H7 (cell line): ENCODE measurements at regions not wholly inside any gene's neighbourhood (a gene's known extent, or its start where the extent isn't known, plus 50 kb on each side); places are given as distances from the start of the nearest gene placed in this dataset.
"Not testable (repeated sequence)": the region's sequence is repeated elsewhere in the genome, so short reads cannot be mapped to it uniquely, and the experiment has no call there.

Experiments
- DNase-seq: peaks from one replicate; pipeline ENCODE4 v3.0.0; 2012
- H3K27me3 ChIP-seq: 2 replicates; pipeline ENCODE4 v1.6.0; 2011; ENCODE audit warnings: mild to moderate bottlenecking, low read length; ENCODE audit not compliant: control insufficient read depth, insufficient read depth
- H3K36me3 ChIP-seq: replicated peaks from 2 replicates; pipeline ENCODE4 v1.5.1; 2011; ENCODE audit warnings: low read length; ENCODE audit not compliant: control insufficient read depth, insufficient read depth
- H3K4me3 ChIP-seq: 2 replicates; pipeline ENCODE4 v1.5.1; 2011; ENCODE audit warnings: low read depth, mild to moderate bottlenecking, control low read depth, low read length, moderate library complexity; ENCODE audit not compliant: insufficient read depth

DNA sequence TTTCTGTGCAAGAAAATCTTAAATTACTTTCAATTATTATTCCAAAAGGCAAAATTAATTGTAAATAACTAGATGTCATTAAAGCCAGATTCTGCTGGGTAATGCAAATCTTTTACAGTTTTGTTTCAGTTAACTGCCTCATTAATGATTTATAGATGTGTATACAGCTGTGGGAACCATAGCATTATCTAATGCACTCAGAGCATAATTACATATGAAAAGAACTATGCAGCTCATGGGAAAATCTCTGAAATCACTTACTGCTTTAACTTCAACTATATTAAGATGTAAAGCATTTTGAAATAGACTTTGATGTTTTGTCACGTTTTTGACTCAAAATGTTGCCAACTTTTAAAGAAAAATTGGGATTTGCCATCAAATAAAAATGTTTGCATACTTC, 630.3 kb upstream of the KLHL4 start:
- no peak for DNase-seq
- Histone ChIP-seq H3K4me3 (no peak overlapping the region), H3K36me3 (no peaks in the 10 kb centered on the region), H3K27me3 (no peaks in the 10 kb centered on the region)

DNA sequence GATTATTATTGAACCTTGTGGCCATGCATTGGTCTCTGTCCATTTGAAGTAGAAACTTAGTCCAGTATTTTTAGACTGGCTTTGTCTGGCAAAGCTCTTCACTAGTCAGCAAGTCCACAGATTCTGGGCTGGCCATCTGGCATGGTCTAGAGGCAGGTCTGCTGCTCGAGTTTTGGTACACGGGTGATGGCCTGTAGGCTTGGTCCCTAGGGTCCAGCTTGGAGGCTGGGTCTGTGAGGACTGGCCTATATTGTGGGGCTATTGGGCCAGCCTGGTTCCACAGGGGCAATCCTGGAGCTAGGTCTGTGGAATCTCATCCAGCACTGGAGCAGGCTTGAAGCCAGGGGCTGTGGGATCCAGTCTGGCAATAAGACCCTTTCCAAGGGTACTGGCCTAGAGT, 607.6 kb upstream of the KLHL4 start:
- Histone ChIP-seq H3K27me3 (no peaks in the 10 kb centered on the region), H3K4me3 (no peak overlapping the region), H3K36me3 (no peaks in the 10 kb centered on the region)
- DNase-seq = no peak

GRCh38 chrX:86910602-86911311, 606.8 kb upstream of the KLHL4 start:
- Histone ChIP-seq H3K4me3 (no peak overlapping the region), H3K36me3 (no peaks in the 10 kb centered on the region), H3K27me3 (no peaks in the 10 kb centered on the region)
- no peak for DNase-seq

DNA sequence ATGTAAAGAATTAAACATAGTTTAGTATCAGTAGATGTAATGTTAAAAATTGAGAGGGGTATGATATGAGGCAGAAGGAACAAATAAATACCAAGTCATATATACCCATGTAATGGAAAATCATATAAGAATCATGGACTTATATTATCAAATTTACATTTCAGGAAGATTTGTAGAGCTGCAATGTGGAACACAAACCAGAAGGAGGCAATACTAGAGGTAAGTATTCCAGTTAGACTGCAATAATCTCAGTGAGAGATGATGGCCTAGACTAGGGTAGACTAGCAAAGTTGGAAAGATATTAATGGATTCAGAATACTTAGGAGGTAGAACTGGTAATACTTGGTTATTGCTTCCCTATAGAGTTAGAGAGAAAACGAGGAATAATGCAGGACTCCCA, 603.0 kb upstream of the KLHL4 start:
- no peaks in the 10 kb centered on the region for H3K27me3 ChIP-seq
- no peak overlapping the region for H3K4me3 ChIP-seq
- DNase-seq = no peak
- H3K36me3 ChIP-seq = no peaks in the 10 kb centered on the region

DNA sequence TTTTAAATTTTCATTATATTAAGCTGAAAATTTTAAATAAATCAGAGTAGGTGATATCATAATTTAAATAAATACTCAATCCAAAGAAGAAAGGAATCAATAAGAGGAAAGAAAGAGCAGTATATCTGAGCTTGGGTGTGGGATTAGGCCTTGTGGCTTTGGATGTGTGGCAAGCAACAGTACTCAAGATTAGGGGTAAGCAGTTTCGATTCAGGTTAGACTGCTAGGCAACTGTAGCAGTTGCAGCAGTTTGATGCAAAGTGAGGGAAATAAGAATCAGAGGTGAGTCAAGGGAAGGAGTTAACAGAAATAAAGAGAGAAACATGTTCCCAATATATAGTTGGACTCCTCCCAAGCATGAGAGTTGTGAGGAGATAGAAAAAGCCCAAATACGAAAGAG, 599.6 kb upstream of the KLHL4 start:
- DNase-seq = no peak
- Histone ChIP-seq H3K4me3 (no peak overlapping the region), H3K27me3 (no peaks in the 10 kb centered on the region), H3K36me3 (no peaks in the 10 kb centered on the region)

GRCh38 chrX:86930419-86930818, 587.2 kb upstream of the KLHL4 start:
- Histone ChIP-seq H3K4me3 (no peak overlapping the region), H3K36me3 (no peaks in the 10 kb centered on the region), H3K27me3 (no peaks in the 10 kb centered on the region)
- no peak for DNase-seq

GRCh38 chrX:86935988-86936387, 581.6 kb upstream of the KLHL4 start:
- Histone ChIP-seq H3K4me3 (no peak overlapping the region), H3K27me3 (no peaks in the 10 kb centered on the region), H3K36me3 (no peaks in the 10 kb centered on the region)
- DNase-seq = no peak

- Histone ChIP-seq H3K4me3 (no peak overlapping the region), H3K27me3 (no peaks in the 10 kb centered on the region), H3K36me3 (no peaks in the 10 kb centered on the region)
- peak; percentile 12 for DNase-seq
Observed at GRCh38 chrX:86946569-86946968, 571.0 kb upstream of the KLHL4 start.

DNA sequence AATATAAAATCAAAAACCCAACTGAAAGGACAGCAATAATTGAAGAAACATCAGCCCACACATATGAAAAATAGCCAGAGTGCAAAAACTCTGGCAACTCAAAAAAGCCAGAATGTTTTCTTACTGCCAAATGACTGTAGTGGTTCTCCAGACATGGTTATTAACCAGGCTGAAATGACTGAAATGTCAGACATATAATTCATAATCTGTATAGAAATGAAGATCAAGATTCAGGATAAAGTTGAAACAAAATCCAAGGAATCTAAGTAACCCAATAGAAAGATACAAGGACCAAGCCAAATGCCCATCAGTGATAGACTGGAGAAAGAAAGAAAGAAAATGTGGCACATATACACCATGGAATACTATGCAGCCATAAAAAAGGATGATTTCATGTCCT, 553.3 kb upstream of the KLHL4 start:
- DNase-seq = no peak
- H3K4me3 ChIP-seq = no peak overlapping the region
- no peaks in the 10 kb centered on the region for H3K27me3 ChIP-seq
- no peaks in the 10 kb centered on the region for H3K36me3 ChIP-seq

- Histone ChIP-seq H3K27me3 (no peaks in the 10 kb centered on the region), H3K36me3 (no peaks in the 10 kb centered on the region), H3K4me3 (no peak overlapping the region; the same call in 1 of the 2 replicates)
- DNase-seq = no peak
Observed at GRCh38 chrX:86981326-86981879, 536.2 kb upstream of the KLHL4 start.

GRCh38 chrX:86987351-86987750, 530.3 kb upstream of the KLHL4 start:
- not testable (repeated sequence) for H3K36me3 ChIP-seq, DNase-seq, H3K4me3 ChIP-seq, H3K27me3 ChIP-seq

- no peak for DNase-seq
- Histone ChIP-seq H3K36me3 (no peaks in the 10 kb centered on the region), H3K27me3 (no peaks in the 10 kb centered on the region), H3K4me3 (no peak overlapping the region)
Observed at GRCh38 chrX:87003031-87003430, 514.6 kb upstream of the KLHL4 start.

DNA sequence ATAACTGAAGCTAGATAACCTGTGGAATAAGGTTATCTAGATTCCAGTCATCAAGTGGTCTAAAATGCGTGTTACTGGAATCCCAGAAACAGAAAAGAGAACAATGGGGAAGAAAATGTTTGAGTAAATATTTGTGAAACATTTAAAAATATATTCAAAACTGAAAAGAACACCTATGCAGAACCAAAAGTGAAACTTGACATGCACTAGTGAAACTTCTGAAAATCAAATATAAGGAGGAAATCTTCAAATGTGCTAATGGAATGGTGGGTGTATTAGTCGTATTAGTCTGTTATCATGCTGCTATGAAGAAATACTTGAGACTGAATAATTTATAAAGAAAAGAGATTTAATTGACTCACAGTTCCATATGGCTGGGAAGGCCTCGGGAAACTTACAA, 512.4 kb upstream of the KLHL4 start:
- Histone ChIP-seq H3K4me3 (no peak overlapping the region), H3K36me3 (no peaks in the 10 kb centered on the region), H3K27me3 (no peaks in the 10 kb centered on the region)
- DNase-seq = no peak

DNA sequence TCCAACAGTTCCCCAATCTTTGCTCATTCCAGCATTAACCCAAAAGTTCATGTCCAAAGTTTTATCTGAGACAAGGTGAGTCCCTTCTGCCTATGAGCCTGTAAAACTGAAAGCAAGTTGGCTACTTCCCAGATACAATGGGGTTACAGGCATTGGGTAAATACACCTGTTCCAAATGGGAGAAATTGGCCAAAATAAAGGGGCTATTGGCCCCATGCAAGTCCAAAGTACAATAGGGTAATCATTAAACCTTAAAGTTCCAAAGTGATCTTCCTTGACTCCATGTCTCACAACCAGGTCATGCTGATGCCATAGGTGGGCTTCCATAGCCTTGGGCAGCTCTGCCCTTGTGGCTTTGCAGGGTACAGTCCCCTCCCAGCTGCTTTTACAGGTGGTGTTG, 511.7 kb upstream of the KLHL4 start:
- DNase-seq = no peak
- H3K4me3 ChIP-seq = no peak overlapping the region
- no peaks in the 10 kb centered on the region for H3K27me3 ChIP-seq
- no peaks in the 10 kb centered on the region for H3K36me3 ChIP-seq

- no peak for DNase-seq
- Histone ChIP-seq H3K4me3 (no peak overlapping the region), H3K27me3 (no peaks in the 10 kb centered on the region), H3K36me3 (no peaks in the 10 kb centered on the region)
Observed at GRCh38 chrX:87006561-87006960, 511.0 kb upstream of the KLHL4 start.

GRCh38 chrX:87017210-87017609, 500.4 kb upstream of the KLHL4 start:
- Histone ChIP-seq H3K27me3 (no peaks in the 10 kb centered on the region), H3K36me3 (no peaks in the 10 kb centered on the region)
- DNase-seq = no peak

More at GRCh38 chrX:87017210-87017609, 500.4 kb upstream of the KLHL4 start:
- no peak overlapping the region for H3K4me3 ChIP-seq
